HG02678 (cell line): ENCODE measurements at regions not wholly inside any gene's neighbourhood (a gene's known extent, or its start where the extent isn't known, plus 50 kb on each side); places are given as distances from the start of the nearest gene placed in this dataset.

ENCODE experiments used
- ATAC-seq: cut with Tn5 transposase; IDR thresholded peaks from one replicate; pipeline ENCODE4 v1.9.1; 2021; ENCODE audit warnings: mild to moderate bottlenecking, moderate library complexity; ENCODE audit not compliant: unreplicated experiment

DNA sequence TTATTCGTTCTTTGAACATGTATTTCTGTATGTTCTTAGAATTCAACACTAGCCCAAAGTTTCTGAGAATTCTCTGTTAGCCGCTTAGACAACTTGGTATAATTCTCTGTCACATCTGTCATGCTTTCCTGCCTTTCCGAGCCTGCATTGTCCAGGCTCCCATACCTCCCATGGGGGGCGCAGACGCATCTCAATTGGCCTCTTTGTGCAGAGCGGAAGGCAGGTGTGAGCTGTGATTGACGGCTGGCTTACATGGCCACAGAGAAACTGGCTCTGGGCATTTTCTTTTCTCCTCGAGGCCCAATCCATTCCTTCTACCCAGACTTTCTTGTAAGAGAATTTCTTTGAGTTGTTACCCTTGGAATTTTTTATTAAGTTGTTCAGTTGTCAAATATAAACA lies 132.7 kb upstream of the SESN3 start:
- ATAC-seq: no peak

DNA sequence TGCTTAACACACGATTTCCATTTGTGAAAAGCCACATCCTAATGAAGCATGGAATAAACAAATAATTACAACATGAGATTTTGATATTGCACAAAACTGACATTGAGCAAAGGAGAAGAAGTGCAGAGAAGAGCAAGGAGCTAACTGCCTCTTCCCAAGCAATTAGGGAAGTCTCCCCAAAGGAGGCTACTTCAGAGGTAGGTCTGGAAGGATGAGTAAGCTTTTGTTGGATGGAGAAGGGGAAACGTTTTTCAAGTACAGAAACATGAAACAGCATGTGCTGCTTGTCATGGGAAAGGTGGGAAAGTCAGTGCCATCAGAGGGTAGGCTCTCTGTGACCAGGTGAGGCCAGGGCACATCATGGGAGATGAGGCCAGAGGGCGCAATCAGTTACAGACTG lies 132.2 kb upstream of the SESN3 start:
- ATAC-seq: no peak

DNA sequence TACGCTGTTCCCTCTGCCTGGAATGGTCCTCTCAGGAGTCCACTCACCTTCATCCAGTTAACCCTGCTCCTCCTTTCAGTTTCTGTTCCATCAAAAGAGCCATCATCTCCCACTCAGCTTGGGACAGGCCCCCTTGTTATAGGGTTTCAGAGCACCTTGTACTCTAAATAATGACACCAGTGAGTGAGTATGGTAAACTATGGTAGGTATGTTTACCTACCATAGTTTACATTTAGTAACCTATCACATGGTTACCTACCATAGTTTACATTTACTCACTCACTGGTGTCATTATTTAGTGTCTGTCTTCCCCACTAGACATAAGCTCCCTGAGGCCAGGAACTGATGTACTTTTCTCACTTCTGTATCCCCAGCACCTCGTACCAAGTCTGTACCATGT lies 130.2 kb upstream of the SESN3 start:
- no peak for ATAC-seq

DNA sequence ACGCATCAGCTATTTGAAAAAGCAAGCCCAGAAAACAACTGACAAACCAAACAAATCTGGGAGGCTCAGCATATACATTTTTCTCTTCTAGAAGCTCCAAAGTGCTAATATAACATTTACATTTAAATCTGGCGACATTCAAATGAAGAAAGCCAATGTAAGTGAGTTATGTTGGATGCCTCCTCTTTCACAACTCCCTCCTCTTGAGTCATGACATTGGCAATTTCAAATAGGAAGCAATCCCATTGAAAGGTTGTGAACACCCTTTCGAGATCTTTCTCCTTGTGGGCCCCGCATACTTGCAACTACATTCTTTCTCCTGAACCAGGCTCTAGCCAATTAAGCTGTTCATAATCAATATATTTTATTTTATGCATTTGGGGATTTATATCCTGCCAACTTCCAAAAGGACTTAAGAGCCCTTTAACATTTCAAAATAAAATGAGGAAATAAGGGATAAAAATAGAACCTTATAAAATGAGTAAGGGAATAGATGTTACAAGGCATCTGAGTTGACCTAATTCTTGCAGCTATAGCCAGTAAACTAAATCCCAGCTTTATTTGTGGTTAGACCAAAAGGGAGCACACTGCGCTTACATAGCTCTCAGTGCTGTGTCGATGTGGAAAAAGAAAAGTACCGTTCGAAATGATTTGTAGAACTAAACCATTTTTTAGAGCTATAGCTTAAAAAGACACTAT lies 129.5 kb upstream of the SESN3 start:
- ATAC-seq: no peak

DNA sequence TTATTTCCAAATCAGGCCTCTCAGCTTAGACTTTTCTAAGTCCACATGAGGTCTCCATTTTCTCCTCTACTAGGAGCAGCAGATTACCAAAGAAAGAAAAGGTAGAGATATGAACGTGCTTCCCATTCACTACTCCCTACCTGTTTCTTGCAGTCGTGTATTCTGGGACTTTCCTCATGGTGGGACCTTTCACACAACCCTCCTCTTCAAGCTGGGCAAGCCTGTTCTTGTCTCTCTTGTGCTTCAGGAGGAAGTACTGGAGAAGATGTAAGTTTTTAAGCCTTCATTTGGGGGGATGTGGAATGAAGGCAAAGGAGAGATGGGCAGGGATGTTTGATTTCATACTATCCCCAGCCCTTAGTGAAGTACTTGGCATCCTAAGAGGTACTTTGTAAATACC lies 128.8 kb upstream of the SESN3 start:
- no peak for ATAC-seq

DNA sequence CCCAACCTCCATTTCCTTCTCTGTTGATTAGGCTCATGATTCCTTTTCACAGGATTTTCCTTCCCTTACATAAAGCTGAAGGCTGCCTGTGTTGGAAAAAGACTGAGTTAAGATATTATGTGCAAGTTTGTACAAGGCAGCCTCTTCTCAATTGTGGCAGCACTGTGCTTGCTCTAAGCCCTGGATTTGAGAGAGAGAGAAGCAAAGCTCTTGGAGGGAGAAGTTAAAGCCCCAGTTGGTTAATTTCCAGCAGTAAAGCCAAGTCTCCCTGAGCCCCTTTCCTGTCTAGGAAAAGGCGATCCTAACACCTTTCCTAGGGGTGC lies 128.3 kb upstream of the SESN3 start:
- no peak for ATAC-seq

DNA sequence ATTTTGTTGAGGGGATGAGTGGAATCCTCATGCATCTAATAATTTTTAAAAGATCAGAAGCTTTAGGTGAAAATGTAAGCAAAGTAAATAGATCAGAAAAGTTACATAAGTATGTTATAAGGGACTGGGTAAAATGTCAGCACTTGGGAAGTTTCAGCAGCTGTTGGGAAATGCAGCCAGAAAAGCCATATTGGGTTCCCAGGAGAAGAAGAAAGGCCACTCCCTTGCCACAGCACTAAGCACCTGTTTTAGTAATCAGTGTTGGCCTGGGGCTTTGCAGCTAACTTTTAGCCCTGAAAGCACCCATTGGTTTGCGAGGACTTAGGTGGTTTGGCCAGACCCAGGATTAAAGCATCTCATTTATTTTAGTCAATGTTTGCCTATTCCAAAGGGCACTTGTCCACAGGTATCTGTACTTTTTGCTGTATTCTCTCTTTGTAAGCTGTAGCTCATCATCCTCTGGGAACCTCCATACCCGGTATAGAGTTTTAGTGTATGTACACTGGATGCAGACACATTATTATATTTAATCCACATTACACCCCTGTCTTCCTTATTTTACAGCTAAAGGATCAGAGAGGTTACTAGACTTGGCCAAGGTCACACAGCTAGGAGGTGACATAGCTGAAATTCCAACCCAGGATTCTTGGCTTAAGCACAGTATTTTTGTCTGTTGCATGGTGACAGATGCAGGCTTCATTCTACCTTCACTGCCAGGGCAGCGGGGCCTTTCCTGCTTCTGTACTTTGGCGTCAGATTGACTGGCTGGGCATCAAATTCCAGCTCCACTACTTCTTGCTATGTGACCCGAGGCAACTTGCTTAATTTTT lies 127.7 kb upstream of the SESN3 start:
- ATAC-seq: no peak

DNA sequence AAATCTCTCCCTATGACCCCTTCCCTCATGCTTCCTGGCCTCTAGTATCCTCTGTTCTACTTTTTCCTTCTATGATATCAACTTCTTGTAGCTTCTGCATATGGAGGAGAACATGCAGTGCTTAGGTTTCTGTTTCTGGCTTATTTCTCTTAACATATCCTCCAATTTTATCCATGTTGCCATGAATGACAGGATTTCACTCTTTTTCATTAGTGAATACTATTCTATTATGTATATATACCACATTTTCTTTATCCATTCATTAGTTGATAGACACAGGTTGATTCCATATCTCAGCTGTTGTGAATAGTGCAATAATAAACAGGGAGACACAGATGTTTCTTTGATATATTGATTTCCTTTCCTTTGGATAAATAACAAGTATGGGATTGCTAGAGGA lies 123.3 kb upstream of the SESN3 start:
- no peak for ATAC-seq

DNA sequence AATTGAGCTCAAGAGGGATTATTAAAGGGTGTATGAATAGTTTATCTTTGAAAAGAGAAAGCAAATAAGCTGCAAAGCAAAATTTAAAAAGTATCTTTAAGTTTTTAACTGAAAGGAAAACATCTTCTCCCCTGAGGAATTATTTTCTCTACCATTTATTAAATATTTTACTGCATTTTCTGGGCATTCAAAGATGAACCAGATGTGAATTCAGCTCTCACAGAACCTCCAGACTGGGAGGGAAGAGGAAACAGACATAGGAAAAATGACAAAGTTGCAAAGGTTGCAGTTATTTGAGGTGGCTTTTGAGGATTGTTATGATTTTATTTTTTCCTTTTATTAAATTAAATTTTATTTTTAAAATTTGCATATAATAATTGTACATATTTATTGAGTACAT lies 122.7 kb upstream of the SESN3 start:
- ATAC-seq: no peak

DNA sequence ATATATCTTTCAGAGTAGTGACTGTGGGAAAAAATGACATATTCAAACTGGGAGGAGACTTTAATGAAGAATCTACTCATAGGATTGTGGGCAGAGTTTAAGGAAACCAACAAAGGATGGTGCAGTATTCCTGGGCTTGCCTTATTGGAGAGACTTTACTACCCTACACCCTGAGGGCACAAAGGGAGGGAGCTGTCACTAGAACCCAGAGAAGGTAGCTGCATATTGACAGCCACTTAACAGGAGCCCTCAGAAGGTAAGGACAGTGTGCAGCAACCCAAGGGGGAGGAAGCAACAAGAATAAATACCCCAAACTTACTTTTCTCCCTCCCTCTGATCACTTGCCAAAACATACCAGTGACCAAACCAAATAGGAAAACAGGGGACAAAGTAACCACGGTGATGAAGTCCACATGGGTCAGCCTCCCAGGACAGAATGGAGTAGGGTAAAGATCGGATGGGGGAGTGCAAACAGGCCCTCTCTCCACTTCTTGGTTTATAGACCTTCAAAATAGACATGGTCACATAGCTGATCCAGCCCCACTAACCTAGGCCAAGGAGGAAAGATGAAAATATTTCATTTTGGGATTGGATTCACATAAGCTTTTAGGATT lies 121.8 kb upstream of the SESN3 start:
- no peak for ATAC-seq

DNA sequence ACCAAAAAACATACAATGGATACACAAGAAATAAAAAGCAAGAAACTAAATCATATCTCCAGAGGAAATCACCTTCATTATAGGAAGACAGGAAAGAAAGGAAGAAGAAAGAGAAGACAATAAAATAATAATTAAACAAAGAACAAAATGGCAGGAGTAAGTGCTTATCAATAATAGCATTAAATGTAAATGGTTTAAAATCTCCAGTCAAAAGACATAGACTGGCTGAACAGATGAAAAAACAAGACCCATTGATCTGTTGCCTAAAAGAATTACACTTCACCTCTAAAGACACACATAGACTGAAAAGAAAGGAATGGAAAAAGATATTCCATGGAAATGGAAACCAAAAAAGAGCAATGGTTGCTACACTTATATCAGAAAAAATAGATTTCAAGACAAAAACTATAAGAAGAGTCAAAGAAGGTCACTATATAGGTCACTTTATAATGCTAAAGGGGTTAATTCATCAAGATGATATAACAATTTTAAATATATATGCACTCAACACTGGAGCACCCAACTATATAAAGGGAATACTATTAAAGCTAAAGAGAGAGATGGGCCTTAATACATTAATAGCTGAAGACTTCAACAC lies 118.4 kb upstream of the SESN3 start:
- no peak for ATAC-seq

DNA sequence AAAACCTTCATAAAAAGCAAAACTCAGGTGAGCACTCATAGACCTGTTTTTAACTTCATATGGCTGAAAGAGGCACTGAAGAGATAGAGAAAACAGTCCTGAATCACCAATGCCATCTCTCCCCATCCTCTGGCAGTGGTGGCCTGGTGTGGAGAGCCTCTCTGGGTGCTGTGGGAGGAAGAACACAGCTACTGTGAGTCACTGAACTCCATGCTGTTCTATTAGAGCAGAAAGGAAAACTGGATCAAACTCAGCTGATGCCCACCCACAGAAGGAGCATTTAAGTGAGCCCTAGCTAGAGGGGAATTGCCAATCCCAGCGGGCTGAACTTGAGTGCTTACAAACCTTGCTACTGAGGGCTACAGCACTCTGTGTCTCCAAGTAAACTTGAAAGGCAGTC lies 115.3 kb upstream of the SESN3 start:
- no peak for ATAC-seq

DNA sequence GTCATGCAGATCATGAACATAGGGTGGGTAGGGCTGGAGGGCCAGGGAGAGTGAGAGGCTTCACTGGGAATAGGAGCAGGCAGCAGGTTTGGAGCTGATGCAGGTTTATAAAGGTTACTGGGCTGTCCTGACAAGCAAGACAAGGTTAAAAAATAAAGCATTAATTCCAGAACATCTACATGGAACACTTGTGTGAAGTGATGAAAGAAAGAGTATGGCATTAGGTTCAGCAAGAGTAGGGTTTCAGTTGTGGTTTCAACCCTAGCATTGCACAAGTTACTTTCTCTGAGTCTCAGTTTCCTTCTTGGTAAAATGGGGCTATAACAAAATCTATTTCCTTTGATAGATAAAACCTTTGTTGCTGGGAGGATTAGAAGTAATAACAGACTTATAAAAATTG lies 114.6 kb upstream of the SESN3 start:
- peak; percentile 67 for ATAC-seq

DNA sequence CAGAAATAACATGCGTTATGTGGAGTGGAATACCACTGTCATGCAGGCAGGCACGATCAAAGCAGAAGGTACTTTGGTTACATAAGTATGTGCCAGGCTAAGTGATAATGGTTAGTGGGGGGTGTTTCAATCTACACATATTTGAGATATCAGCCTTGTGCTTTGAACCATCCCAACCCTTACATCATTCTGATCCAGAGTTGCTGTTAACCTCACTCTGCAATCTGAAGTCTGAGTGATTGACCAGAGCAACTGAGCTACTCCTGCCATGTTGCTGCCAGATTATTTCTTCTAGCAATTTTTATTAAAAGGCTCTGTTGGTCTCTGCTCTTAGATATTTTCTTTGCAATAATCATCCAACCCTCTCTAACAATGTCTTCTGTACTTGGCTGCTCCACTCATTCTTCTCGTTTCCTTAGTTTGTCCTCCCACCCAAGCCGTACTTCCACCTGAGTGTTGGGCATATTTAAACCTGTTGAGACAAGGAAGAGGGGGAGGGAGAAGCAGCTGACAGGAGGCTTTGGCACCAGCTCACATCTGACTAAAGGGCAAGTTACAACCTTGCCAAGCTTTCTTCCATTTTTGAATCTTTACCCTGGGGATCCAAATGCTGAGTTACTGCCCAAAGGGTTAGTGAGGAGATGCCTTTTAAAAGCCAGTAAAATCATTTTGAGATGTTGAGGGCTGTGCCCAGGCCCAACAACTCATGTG lies 114.1 kb upstream of the SESN3 start:
- ATAC-seq: no peak

DNA sequence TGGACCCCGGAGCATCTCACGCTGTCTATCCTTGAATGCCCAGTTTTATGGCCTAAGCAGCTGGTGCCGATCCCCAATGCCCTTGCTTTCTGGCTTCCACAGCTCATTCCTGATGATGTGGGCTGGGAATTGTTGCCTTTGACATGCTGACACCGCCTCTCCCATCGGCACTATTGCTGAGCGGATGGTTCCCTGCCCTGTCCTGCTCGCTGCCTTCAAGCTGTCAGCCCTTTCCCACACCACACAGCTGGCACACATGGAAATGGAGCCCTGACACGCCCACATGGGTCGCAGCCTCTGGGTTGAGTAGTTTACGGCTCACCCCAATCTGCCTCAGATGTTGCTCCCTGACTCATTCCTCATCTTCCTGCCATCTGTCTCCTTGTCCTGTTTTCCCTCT lies 110.2 kb upstream of the SESN3 start:
- no peak for ATAC-seq

DNA sequence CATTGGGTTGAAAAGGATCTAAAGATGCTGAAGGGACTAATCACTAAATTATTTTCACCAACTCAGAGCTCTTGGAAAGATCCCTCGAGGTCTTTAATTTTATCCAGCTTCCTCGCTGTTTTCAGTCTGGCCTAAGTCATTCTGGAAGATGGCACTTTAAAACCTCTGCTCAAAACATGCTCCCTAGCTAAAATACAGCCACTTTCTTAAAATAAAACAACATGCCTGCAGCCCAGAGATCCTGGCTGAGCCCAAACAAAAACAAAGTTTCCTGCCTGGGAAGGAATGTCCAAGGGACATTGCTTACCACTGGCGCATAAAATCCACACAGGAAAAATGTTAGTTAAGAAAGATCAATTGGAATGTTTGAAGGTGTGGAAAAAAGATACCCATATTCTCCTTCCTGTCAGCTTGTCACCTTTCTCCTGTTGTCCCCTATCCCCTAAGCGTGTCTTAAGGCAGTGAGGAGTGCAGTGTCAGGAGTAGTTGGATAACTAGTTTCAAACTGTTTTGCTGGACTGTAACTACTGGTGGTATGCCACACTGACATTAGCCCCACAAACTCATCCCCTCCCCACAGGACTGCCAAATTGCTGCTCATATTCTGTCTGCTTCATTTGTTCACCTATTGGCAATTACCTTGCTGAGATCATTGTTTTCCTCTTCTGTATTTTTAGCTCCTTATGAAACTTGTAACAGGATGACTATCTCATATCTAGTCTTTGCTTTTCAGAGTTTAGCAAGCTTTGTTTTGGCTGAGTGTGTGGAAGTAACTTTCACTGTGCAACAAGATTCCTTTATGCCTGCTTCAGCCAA lies 108.3 kb upstream of the SESN3 start:
- peak; percentile 34 for ATAC-seq

DNA sequence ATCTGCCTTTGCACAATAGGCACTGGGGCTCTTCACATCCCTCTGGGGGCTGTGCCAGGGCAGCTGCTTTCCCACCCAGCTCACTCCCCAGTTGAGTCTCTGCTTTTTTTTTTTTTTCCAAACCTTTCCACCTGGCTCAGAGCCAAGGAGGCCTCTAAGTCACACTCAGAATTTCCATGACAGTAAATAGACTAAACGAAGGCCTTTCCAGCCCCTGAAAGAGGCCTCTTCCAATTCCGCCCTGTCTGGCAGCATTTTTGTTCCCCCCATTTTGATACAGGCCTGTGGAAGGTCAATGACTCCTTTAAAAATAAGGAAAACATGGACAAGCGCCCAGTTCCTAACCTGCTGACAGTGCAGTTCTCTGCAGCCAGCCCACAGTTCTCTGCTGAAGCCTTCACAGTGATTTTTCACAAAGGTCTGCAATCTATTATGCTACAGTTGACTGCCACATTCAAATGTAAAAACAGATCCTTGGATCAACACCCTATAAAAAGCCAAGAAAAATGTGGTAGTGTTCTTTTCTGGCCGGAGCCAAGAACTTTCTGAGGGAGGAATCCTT lies 107.5 kb upstream of the SESN3 start:
- ATAC-seq: no peak

DNA sequence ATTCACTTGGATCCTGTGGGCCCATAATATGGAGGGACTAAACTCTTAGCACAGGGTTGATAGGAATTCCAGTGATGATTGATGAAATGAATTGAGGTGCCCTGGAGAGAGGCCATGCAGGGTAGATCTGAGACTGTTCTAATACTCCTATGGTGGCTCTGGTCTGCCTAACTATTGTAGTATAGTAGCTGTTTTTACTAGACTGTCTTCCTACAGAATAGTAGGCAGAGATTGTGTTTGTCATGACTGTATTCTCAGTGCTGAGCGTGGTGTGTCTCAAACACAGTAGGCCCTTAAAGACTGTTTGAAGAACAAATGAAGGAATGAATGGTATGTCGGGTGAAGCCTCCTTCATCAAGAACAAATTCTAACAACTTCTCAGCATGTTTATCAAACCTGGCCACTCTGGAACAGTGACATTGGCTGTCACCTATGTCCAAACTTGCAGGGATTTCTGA lies 107.0 kb upstream of the SESN3 start:
- peak; percentile 5 for ATAC-seq

DNA sequence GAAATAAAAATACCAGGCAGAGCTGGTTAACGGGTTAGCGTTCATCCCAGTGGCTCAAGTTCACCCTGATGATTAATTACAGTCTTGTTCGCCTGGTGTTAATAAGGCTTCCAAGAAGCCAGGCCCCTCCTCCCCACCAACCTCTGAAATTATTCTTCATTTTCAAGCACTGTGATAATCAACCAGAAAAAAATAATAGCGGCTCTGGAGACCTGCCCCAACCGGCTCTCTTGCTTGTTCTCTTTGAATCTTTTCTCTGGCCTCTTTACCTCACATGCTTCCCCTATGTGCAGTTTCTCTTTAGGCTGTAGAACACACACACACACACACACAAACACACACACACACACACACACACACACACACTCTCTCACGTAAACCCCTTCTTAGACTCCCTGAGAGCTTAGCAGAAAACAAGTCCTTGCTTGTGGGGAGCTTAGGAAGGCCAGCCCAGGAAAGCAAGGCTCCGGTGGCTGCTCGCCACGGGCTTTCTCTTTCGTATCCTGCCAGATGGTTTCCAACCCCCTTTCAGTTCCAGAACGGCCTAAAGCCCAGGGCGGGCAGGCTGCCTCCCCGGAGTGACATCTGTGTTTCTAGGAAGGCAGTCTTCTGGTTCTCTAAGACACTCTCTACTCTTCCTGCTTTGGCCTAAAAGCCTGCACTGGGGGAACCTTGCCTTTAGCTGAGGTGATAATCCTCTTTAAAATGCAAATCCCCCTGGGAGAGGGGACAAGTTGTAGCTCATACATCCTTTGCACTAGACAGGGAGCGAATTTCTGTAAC lies 106.4 kb upstream of the SESN3 start:
- ATAC-seq: peak; percentile 93
